B cell (primary cell): ENCODE measurements at regions not wholly inside any gene's neighbourhood (a gene's known extent, or its start where the extent isn't known, plus 50 kb on each side); places are given as distances from the start of the nearest gene placed in this dataset.

Experiments
- EZH2 ChIP-seq: IDR thresholded peaks from 2 replicates; pipeline ENCODE4 v1.6.1; 2012; ENCODE audit warnings: borderline replicate concordance, low read depth, mild to moderate bottlenecking, moderate library complexity, low read length; ENCODE audit not compliant: insufficient read depth, poor library complexity, severe bottlenecking
- TF ChIP-seq, protein P1 (sequence below): fragments of 200-600 bp; IDR thresholded peaks from one replicate; pipeline ENCODE4 v1.8.0; 2022; ENCODE audit warnings: antibody characterized with exemption, mild to moderate bottlenecking

DNA sequence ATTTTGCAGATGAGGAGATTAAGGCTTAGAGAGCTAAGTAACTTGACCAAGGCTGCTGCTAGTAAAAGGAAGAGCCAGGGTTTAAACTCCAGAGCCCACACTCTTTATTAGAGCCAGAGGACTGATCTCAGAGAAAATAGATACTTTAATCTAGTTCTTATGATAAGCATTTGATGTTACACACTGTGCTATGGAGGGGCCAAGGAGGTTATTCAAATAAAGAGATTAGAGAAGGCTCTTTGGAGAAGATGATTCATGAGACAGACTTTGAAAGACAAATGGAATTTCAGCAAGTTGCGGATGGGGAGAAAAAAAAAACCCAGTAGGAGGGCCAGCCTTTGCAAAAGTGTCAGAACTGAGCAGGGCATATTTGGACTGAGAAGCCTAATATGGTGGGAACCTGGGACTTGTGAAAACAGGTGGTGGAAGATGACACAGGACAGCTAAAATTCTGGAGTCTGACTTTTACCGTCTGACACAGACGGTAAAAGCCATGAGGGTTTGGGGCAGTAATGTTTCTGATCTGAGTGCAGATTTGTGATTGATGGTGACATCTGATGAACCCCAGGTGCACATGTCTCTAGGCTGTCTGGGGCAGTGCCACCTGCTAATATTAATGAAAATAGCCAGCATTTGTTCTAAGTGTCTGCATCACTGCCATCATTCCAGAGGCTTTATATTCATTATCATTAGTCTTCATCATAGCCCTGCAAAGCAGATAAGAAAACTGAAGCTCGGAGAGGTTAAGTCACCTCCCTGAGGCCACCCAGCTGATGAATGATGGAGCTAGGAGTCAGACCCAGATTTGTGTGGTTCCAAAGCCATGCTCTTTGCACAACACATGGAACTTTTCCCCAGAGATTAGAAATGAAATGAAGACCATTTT lies 65.3 kb upstream of the CXCL14 start:
- TF ChIP-seq, protein P1, sequence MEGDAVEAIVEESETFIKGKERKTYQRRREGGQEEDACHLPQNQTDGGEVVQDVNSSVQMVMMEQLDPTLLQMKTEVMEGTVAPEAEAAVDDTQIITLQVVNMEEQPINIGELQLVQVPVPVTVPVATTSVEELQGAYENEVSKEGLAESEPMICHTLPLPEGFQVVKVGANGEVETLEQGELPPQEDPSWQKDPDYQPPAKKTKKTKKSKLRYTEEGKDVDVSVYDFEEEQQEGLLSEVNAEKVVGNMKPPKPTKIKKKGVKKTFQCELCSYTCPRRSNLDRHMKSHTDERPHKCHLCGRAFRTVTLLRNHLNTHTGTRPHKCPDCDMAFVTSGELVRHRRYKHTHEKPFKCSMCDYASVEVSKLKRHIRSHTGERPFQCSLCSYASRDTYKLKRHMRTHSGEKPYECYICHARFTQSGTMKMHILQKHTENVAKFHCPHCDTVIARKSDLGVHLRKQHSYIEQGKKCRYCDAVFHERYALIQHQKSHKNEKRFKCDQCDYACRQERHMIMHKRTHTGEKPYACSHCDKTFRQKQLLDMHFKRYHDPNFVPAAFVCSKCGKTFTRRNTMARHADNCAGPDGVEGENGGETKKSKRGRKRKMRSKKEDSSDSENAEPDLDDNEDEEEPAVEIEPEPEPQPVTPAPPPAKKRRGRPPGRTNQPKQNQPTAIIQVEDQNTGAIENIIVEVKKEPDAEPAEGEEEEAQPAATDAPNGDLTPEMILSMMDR, result no peak
- TF ChIP-seq EZH2, result no peak
